ENCODE measurements at regions not wholly inside any gene's neighbourhood (a gene's known extent, or its start where the extent isn't known, plus 50 kb on each side); places are given as distances from the start of the nearest gene placed in this dataset.
"Not testable (repeated sequence)": the region's sequence is repeated elsewhere in the genome, so short reads cannot be mapped to it uniquely, and the experiment has no call there.

GRCh38 chr17:53475002-53475401 lies 347.7 kb upstream of the KIF2B start:
- no peak for DNase-seq

GRCh38 chr17:53472586-53472985 lies 350.1 kb upstream of the KIF2B start:
- DNase-seq = no peak

DNA sequence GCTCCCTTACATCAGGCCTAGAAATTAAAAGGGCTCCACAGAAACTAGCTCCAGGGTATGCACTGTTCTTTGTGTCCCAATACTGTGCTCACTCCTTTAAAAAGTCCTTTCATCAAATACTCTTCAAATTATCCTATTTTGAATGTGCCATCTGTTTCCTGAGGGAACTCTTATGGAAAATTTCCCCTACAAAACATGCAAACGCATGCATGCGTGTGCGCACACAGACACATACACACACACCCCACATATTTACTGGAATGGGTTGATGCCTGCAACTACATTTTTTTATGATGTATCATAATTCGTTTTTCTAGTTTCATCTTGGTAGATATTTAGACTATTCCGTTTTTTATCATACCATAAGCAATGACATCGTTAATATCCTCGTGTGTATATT lies 351.2 kb upstream of the KIF2B start:
- DNase-seq = no peak

DNA sequence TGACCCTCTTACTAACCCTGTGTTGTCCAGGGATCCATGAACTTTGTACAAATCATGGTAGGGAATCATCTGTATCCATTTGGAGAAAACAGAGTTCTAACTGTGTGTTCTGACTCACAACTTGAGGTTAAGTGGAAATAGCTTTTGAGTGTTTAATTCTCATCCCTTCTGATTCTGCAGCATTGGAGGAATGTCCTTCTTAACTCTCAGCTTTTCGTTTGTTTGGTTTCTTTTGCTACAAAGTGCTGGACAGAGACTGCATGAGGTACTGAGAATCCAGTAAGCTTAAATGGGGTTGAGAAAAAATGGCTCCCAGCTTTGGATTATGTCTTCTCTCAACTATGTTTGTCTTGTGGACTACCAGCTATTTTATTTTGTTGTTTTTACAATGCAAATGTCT lies 352.1 kb upstream of the KIF2B start:
- DNase-seq = no peak

DNA sequence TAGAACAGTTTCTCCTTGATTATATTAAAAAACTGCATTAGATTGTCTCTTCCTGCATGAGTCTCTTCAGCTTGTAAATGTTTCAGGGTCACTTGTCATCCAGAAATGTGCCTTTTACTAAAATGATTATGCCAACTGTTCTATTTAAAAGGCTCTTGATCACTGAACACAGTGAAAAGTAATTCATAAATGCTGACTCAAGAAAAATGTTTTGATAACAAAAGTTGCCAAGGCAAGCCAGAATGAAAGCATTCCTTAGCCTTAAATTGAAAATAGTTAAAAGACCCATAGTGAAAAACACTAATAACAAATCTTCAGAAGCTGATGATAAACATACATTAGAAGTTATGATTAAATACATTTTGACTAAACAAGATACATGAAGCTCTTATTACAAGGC lies 356.0 kb upstream of the KIF2B start:
- DNase-seq = no peak

GRCh38 chr17:53464396-53464795 lies 358.3 kb upstream of the KIF2B start:
- DNase-seq = not testable (repeated sequence)

DNA sequence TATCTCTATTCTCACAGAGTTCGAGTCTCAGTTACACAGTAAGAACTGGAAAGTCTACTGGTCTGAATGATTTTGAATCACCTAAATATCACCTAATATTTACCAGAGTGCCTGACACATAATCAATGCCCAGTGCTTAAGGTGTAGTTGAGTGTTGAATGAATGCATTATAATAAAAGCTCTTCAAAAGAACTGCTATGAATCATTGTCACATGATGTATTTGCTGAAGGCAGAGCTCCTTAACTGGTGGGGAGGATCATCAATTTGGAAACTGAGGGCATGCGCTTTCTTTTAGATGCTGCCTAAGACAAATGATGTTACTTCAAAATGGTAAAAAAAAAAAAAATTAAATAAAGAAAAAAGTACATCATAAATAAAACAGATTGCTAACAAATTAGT lies 359.4 kb upstream of the KIF2B start:
- DNase-seq = no peak

DNA sequence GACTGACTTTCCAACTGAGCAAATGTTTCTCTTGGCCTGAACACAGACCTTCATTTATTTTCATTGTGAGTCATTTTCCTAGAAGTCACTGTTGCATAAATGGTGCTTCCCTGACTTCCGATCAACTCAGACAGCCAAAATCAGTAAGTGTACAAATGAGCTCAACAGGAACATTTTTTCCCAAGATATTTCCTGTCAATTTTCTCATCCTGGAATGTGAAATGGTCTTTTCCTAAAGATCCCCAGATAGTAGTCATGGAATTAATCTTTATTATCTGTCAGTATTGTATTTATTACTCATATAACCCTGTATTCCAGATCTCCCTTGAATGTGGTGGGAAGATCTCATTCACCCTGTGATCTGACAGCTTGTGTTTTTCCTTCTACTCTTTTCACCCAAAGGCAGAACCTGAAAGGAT lies 360.3 kb upstream of the KIF2B start:
- DNase-seq = no peak

- not testable (repeated sequence) for DNase-seq
Observed at GRCh38 chr17:53455943-53456342, 366.8 kb upstream of the KIF2B start.

DNA sequence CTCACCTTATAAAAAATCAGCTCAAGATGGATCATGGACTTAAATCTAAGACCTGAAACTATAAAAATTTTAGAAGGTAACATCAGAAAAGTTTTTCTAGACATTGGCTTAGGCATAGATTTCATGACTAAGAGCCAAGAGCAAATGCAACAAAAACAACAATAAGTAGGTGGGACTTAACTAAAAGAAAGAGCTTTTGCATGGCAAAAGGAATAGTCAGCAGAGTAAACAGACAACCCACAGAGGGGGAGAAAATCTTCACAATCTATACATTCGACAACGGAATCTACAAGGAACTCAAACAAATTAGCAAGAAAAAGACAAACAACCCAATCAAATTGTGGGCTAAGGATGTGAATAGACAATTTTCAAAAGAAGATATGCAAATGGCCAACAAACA lies 368.4 kb upstream of the KIF2B start:
- no peak for DNase-seq

- no peak for DNase-seq
Observed at GRCh38 chr17:53449324-53449723, 373.4 kb upstream of the KIF2B start.

GRCh38 chr17:53428913-53429312 lies 393.8 kb upstream of the KIF2B start:
- DNase-seq = no peak

DNA sequence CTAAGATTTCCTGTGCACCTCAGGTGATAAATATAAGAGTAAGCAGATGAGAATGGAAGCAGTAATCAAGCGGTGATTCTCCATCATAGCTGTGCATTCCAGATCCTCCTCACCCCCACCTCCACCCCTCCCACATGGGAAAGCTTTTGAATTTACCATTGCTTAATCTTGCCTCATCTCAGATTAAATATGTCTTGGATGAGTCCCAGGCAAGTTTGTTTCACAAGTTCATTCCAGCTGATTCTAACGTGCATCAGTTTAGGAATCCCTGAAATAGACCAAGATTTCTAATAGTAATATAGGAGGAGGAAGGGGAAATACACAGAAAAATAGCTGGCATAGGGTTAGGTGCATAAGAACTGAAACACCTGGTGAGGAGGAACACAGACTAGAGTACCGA lies 396.2 kb upstream of the KIF2B start:
- no peak for DNase-seq

DNA sequence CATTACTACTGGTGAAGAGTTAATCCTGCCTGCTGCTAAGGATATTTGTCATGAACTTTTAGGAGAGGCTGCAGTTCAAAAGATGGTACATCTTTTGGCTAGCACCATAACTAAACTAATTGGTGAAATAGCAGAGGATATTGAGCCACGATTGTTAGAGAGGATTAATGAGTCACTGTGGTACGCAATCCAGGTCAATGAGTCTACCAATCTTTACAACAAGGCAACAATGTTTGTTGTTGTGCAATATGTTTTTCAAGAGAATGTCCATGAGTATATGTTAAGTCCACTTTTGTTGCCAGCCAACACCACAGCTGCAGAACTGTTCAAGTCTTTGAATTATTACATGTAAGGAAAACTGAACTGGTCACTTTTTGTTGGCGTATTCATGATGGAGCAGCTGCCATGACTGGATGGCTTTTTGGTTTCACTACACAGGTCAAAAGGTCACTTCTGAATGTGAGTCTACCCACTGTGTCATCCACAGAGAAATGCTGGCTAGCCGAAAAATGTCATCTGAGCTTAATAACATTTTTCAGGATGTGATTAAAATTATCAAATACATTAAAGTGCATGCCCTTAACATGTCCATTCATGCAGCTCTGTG lies 402.6 kb upstream of the KIF2B start:
- DNase-seq = no peak

DNA sequence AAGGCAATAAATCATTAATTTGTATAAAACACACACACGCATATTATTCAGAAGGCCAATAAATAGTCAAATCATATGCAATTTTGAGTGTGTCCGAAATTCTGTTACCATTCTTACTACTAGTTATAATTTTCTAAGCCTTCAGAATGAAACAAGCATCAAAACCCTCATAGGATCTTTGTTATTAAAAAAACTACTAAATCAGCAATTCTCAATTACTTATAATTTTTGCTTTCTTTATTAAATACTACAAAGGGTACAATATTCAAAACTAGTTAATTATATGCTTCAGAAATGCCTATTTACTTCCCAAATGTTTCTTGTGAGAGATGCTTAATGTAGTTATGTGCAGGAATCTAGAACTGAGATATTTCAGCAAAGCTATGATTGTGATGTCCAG lies 413.1 kb upstream of the KIF2B start:
- DNase-seq = no peak

- no peak for DNase-seq
Observed at GRCh38 chr17:53406907-53407306, 415.8 kb upstream of the KIF2B start.

DNA sequence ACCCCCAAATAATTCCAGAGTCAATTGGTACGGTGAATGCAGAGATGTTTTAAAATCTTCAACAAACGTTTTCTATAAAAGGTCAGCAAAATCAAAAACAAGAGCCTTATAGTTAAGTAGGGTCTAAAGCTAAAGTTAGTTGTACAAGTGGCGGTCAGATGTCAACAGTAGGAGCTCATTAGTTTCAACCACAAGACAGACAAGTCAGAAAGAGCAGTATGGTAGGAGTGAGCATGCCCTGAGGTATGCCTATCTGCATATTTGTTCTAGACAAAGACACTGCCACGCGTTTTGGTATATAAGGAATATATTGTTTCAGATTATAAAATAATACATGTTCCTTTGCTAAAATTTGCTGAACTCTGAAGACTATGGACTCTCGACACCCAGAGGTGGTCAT lies 431.5 kb upstream of the KIF2B start:
- DNase-seq = no peak

- DNase-seq = no peak
Observed at GRCh38 chr17:53390575-53390974, 432.2 kb upstream of the KIF2B start.

DNA sequence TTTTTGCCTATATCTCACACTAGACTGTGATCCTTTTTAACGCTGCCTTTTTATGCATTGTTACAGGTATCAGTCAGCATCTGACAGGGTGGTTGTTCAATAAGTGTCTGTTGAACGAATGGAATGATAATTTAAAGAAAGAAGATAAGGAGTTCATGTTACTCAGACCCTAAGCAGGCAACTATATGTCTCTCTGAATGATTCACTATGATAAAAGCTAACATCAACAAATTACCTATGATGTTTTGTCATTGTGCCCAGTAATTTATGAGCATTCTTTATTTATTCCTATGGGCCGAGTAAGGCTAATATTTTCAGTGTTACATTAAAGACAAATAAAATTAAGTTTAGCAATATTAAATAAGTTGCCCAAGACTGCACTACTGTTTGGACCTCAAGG lies 435.0 kb upstream of the KIF2B start:
- no peak for DNase-seq

DNA sequence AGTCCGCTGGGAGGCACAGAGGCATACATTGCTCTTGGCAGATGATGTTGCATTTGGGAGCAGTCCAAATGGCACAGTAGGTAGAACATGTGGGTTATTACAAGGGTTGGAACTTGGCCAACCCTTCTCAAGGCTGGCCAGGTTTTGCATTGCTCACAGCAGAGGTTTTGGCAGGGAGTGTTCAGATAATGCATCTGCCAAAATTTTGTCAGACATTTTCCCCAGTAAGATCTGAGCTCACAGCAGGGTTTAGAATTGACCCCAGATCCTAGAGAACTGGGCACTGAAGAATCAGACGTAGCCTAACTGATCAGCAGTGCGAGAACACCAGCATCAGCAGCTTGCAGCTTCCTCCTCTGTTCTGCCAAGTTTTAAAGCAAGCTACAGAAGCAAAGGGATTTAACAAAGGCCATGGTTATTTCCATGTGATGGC lies 468.8 kb upstream of the KIF2B start:
- no peak for DNase-seq

DNA sequence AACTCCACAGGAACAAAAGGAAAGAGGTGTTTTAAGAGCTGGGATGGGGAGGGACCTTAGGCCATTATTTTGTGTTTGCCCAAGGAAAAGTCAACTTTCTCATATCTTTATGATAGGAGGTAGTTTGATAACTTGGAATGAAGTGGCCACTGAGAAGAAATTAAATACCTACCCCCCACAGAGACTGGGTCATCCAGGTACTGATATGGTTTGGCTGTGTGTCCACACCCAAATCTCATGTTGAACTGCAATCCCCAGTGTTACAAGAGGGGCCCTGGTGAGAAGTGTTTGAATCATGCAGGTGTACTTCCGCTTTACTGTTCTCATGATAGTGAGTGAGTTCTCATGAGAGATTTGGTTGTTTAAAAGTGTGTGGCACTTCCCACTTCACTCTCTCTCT lies 477.9 kb upstream of the KIF2B start:
- DNase-seq = no peak

- DNase-seq = no peak
Observed at GRCh38 chr17:53336281-53336680, 486.4 kb upstream of the KIF2B start.

DNA sequence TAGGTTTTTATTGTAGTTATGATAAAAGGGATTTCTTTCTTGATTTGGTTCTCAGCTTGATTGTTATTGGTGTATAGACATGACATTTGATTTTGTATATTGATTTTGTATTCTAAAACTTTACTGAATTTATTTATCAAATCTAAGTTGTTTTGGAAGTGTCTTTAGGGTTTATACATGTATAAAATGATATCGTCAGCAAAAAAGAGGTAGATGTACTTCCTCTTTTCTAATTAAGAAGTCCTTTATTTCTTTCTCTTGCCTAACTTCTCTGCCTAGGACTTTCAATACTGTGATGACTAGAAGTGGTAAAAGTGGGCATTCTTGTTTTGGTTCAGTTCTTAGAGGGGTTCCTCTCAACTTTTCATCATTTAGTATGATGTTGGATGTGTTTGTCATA lies 487.3 kb upstream of the KIF2B start:
- no peak for DNase-seq

- no peak for DNase-seq
Observed at GRCh38 chr17:53330756-53331155, 492.0 kb upstream of the KIF2B start.

GRCh38 chr17:53321651-53322050 lies 501.1 kb upstream of the KIF2B start:
- no peak for DNase-seq

GRCh38 chr17:53319947-53320346 lies 502.8 kb upstream of the KIF2B start:
- DNase-seq = no peak

Measured in GF-D8 (cell line).